ENCODE measurements at regions not wholly inside any gene's neighbourhood (a gene's known extent, or its start where the extent isn't known, plus 50 kb on each side); places are given as distances from the start of the nearest gene placed in this dataset.

DNA sequence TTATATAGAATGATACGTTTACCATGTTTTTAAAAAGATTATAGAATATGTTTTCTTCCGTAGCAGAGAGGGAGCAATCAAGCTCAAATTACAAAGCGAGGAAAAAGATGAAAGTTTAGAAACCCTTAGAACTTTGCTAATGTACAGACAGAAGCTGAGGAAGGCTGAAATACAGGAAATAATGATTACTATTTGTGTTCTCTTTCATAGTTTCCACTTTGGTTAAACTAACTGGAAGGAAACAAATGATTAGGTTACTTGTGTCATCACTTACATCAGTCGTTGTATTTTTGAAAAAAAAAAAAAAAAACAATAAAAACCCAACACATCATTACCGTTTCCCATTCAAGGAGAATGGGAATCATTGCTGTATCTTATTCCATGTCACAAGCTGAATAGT is 337.8 kb upstream of the CBLB start:
- H3K4me3 ChIP-seq (ENCODE audit: low read depth, low read length) = no peak overlapping the region

DNA sequence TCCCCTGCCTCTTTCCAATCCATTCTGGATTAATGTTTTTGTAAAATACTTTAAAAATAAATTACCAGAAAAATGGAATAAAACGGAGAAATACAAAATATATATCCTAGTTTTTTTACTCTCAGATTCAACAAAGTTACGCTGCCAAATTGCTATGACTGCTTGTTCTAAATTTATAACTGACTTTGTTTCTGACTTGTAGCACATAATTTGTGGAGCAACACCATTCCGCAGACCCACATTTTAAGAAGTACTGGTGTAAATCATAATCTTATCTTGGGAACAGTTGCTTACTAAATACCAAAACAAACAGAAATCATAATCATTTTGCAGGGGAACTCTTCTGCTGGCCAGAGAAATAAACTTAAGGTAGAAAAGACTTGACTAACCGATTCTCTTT is 339.4 kb upstream of the CBLB start:
- TF ChIP-seq, protein P1, sequence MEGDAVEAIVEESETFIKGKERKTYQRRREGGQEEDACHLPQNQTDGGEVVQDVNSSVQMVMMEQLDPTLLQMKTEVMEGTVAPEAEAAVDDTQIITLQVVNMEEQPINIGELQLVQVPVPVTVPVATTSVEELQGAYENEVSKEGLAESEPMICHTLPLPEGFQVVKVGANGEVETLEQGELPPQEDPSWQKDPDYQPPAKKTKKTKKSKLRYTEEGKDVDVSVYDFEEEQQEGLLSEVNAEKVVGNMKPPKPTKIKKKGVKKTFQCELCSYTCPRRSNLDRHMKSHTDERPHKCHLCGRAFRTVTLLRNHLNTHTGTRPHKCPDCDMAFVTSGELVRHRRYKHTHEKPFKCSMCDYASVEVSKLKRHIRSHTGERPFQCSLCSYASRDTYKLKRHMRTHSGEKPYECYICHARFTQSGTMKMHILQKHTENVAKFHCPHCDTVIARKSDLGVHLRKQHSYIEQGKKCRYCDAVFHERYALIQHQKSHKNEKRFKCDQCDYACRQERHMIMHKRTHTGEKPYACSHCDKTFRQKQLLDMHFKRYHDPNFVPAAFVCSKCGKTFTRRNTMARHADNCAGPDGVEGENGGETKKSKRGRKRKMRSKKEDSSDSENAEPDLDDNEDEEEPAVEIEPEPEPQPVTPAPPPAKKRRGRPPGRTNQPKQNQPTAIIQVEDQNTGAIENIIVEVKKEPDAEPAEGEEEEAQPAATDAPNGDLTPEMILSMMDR (IDR thresholded peaks at IDR 0.05; ENCODE audit: low read depth, low read length) = no peak
- no peak overlapping the region for H3K4me3 ChIP-seq (ENCODE audit: low read depth, low read length)

More for the DNA sequence above, 337.8 kb upstream of the CBLB start:
- TF ChIP-seq, protein P1 (IDR thresholded peaks at IDR 0.05; ENCODE audit: low read depth, low read length) = no peak

DNA sequence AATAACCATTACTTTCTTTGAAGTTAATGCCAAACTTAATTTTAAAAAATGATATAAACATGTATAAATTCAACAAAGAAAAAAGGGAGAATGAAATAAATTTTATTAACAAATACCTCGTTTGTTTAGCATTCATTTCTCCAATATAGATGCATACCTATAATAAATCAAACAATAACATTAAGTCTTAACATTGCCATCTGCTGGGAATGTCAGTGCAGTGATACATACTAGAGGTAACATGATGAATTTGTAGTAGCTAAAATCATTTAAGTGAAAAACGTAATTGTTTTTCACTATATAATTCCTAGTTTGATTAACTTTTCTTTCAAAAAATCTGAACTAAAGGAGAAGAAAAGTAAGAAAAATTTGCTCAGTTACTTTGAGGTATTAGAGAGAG is 340.2 kb upstream of the CBLB start:
- TF ChIP-seq, protein P1 (IDR thresholded peaks at IDR 0.05; ENCODE audit: low read depth, low read length) = no peak

DNA sequence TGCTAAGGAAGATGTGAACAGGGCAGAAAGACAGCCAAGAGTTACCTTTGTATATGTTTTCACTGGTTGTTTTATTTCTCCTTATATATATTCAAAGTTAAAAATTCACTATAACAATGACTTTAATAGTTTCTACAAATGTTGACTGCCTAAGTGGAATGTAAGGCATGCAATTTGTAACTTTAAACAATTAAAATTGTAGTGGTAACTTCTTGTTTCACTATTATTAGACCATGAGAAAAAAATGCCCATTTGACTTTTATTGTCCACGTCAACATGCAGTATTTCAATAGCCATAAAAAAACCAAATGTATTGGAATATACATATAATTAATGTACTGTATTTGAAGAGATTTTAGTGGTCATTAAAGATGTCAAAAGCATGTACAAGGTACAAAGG is 340.7 kb upstream of the CBLB start:
- TF ChIP-seq, protein P1 (IDR thresholded peaks at IDR 0.05; ENCODE audit: low read depth, low read length) = no peak
- no peak overlapping the region for H3K4me3 ChIP-seq (ENCODE audit: low read depth, low read length)

More for the DNA sequence above, 340.2 kb upstream of the CBLB start:
- no peak overlapping the region for H3K4me3 ChIP-seq (ENCODE audit: low read depth, low read length)

DNA sequence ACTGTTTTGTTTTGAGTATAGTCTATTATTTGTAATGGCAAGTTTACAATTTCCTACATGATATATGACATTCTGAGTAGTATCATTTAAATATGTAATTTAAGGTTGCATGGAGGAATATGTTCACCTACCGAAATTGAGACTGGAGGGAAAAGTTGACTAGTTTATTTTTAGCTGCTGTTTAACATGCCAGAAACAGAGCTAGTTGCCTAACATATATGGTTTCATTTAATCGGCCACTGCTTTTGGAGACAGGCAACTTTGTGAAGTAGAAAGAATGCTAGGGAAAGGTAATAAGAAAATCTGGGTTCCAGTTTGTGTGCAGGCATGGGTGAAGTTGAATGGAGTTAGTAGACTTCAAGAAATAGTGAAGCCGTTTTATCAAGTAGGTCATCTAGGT is 342.1 kb upstream of the CBLB start:
- TF ChIP-seq, protein P1 (IDR thresholded peaks at IDR 0.05; ENCODE audit: low read depth, low read length) = no peak
- no peak overlapping the region for H3K4me3 ChIP-seq (ENCODE audit: low read depth, low read length)

DNA sequence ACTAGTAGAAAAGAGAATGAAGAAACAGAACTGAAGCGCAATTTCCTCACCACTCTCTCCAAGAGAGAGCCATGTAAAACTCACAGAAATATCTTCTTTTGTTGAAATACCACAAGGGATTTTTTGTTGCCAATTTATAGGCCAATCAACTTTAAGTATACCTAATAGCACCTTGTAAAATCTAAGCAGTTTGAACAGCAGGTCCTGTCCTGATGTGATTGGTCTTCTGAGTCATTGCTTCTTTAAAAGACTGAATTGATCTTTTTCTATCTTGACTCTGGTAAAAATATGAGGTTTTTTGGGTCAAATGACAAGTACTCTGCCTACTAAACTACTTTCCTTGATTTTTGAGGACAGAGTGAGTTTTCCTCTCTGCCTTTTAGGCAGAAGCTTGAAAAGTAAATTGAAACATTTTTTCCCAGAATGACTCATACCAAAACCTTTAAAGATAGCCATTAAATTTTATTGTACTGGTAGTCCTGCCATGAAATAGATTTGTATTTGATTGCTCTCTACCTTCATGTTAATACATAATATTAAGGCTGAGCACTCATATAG is 343.9 kb upstream of the CBLB start:
- no peak overlapping the region for H3K4me3 ChIP-seq (ENCODE audit: low read depth, low read length)
- TF ChIP-seq, protein P1 (IDR thresholded peaks at IDR 0.05; ENCODE audit: low read depth, low read length) = no peak

DNA sequence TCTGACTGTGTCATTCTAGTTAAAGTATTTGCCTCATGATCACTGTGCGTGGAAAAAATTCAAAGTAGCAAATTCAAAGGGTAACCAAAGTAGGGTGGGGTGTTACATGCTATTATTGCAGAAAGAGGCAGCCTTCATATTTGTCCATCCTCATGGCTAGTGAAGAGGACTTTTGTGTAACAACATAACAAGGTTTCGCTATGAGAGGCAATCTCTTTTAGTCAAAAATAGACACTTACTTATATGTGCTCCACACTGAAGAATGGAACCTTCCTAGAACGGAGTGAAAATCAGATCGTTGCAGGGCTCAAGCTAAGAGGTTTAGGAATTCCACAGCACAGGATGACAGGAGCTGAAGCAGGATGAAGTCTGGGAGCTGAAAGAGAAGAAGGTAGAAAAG is 345.1 kb upstream of the CBLB start:
- TF ChIP-seq, protein P1 (IDR thresholded peaks at IDR 0.05; ENCODE audit: low read depth, low read length) = no peak
- no peak overlapping the region for H3K4me3 ChIP-seq (ENCODE audit: low read depth, low read length)

All from WI38 (cell line).